NCI-H526 treated with DMSO at 0.1 percent for 48 hours (cell line): ENCODE measurements at regions not wholly inside any gene's neighbourhood (a gene's known extent, or its start where the extent isn't known, plus 50 kb on each side); places are given as distances from the start of the nearest gene placed in this dataset.
"Not testable (repeated sequence)": the region's sequence is repeated elsewhere in the genome, so short reads cannot be mapped to it uniquely, and the experiment has no call there.

ENCODE experiments used
- DNase-seq: peaks from one replicate; lab custom pipeline; 2025; lab: John Stamatoyannopoulos, UW

DNA sequence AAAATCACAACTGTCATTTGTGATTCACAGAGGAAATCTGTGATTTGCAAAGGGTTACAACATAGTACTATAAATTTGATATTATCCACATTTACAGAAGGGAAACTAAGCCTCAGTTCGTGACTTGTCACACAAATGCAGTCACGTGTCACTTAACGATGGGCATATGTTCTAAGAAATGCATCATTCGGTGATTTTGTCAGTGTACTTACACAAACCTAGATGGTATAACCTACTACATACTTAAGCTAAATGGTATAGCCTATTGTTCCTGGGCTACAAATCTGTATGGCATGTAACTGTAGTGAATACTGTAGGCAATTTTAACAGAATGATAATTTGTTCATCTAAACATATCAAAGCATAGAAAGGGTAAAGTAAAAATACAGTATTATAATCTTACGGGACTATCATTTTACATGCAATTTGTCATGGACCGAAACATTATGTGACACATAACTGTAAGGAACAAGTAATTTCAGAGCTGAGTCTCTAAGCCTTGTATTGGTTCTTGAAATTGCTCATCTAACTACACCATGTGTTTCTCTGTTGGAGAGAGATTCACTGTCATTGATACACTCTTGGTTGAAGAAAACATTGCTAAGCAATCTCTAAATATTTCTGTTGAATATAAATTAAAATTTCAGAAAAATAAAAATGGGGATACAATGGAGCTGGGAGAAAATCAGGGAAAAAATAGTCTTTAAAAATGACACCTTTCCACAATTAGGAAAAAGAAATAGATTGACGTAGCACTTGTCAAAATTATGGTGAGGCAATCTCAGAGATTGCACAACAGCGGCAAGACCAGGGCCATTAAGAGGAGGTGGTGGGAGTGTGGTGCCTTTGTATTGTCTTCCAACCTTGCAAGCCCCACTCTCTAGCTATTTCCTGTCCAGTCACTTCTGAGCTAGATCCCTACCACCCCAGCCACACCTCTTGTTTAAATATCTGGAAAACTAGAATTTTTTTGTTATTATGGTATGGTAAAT is 645.8 kb upstream of the TBL1XR1 start:
- no peak for DNase-seq

DNA sequence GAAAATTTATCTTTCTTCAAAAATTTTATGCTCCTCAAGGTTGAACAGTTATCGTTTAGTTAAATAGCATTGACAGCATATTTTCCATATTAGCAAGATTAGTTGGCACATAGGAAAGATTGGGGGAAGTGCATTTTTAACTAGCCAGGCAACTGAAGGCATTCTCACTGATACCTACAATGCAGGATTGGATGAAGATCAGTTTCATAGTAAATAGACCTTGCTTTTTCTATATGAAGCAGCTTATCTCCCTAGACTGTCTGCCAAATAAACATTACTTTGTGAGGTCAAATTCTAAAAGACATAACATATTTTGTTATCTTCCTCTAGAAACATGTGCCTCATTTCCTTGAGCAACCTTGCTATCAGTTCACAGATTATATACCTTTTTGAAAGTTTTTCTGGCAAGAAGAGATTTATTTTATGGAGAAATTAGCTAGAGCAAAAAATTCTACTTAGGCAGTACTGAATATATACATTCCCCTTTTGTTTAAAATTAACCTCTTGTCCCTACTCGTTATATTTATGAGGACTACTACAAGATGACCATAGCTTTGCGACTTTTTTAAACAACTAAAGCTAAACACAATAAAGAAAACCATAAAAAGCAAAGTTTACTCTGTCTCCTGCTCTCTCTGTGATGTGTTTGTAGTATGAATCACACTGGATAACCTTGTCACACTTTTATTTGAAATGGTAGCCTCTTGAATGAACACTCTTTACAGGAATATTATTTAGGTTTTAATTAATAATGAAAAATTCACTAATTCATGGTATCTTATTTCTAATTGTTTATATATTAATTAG is 654.9 kb upstream of the TBL1XR1 start:
- no peak for DNase-seq

DNA sequence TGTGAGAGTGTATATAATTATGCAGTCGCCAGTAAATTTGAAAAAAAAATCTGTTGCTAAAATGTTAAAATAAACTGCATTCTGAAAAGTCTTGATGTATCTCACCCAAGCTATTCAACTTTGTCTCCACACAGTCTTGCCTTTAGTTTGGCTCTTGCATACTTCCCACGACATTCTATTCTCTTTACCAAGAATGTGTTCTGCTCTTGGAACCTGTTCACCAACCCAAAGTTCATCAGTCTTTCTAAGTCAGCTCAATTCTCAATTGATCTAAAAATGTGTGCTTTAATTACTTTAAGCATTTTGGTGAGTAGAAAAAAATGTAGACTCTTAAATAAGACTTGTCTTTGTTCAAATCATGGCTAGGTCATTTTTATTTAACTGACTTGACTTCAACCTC is 657.7 kb upstream of the TBL1XR1 start:
- no peak for DNase-seq

DNA sequence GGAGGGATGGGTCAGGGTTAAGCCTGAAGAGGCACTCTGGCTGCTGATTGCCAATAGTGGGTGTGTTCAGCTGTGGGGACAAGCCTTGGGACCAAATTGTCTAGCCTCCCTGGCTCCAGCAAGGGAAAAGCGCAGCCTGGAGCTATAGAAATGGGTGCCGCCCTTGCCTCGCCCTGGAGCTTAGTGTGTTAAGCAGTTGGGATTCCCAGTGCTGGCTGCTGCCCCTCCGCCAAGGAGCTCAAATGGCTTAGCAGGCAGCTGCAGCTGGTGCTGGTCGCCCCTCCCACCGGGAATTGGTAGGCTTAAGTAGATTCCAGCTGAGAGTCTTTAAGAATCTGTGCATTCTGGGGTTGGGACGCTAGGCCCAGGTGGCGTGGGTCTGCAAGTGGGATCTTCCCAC is 662.9 kb upstream of the TBL1XR1 start:
- no peak for DNase-seq

DNA sequence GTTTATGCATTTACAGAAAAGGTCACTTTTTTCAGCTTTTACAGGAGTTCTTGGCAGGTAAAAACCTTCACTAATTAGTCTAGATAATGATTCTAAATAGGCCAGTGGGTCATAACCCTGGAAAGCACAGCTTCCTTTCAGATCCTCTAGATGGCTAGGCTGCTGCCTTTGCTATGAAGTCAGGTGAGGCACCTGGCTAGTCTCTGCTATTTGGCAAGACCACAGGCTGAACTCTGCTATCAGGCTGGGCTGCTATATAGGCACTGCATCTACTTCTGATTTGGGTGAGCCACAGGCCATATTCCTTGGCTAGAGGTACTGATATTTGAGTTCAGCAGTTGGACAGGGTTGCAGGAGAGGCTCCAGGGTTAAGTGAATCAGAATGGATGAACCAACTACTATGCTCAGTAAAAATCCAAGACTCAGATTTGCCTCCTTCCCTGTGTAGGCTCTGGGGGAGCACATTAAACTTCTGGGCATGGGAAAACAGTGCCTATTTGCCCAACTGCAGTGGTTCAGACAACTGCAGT is 665.7 kb upstream of the TBL1XR1 start:
- DNase-seq, result no peak

DNA sequence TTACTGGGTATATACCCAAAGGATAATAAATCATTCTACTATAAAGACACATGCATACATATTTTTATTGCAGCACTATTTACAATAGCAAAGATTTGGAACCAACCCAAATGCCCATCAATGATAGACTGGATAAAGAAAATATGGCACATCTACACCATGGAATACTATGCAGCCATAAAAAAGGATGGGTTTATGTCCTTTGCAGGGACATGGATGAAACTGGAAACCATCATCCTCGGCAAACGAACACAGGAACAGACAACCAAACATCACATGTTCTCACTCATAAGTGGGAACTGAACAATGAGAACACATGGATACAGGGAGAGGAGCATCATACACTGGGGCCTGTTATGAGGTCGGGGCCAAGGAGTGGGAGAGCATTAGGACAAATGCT is 665.0 kb upstream of the KCNMB2 start:
- DNase-seq, result not testable (repeated sequence)

DNA sequence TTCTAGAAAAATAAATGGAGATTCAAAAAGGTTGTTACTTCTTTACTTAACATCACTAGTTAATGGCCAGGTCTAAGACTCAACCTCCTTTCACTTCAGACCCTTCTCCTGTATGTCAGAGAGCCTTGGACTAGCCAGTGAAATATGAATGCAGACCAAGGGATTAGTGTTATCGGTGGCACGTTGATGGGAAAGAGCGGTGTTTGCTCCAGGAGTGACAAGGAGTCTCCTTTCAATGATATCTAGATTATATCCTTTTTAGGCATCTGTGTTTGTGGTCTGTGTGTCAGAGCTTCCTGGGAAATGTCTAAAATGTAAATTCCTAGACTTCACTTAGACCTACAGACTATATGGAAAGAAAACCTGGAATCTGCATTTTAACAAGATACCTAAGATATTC is 658.0 kb upstream of the KCNMB2 start:
- DNase-seq, result no peak

DNA sequence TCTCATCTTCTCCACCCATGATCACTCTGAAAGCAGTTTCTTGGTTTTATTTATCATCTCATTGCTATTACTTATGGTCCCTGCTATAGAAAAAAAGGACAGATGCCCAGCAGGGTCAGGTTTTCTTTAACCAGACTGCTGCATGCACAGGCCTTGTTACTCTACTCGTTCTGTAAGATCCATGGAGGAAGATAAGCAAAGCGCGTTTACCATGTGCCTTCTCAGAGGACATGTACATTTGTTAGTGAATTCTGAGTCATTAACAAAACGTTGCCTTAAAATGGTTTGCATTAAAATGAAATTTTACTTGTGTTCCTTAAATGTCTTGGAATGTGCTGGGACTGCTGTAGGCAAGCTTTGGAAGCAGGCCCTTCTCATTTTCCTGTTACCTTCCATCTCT is 657.3 kb upstream of the KCNMB2 start:
- no peak for DNase-seq

DNA sequence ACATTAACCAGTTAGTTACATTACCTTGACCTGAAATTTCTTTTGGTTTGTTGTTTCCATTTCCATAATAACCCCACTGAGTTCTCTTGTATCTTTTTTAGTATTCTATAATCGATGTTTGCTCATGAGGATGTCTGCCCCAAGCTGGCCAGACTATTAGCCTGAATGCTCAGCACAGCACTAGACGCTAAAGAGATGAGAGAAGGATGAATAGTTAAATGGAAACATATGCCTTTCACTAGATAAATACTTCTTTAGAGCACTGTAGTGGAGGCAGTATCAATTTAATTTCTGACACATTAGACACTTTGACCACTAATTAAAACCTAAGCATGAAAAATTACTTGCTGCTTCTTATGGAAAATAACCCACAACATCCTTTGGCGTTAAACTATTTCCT is 654.9 kb upstream of the KCNMB2 start:
- DNase-seq, result no peak

DNA sequence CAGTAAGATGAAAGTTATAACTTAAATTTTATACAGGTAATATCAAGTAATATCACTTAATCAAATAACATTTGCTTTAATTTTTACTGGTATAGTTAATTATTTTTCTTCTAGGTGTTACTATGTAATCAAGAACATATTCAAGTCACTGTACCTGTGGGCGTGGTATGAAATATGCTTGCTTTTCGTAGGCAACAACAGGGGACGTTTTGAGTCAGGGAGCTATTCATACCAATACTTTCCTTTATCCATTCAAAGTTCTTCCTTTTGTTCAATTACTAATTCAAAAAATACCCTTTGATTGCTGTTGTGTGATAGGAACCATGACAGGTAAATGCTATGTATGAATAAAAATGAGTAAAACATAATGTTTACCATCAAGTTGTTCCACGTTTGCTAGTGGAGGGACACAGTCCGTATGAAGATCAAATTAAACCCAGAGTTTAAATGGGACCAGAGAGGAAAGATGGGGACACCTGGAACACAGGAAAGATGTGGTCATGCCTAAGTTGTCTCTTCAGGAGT is 654.0 kb upstream of the KCNMB2 start:
- DNase-seq, result no peak

DNA sequence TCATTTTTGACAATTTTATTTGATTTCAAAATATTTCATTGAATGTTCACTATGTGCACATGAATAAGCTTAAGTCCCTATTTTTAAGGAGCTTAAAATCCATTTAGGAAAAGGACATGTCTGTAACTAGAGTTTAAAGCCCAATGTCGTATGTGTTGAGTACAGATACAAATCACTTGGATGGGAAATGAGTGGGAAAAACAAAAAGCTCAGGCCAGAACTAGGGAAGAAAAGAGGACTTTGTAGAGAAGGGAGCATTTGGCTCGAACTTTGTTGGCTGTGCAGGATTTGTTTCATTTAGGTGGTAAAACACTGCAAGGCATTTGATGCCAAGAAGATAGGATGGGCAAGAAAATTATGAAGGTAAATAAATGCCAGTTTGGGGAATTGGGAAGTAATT is 653.1 kb upstream of the KCNMB2 start:
- DNase-seq, result no peak

DNA sequence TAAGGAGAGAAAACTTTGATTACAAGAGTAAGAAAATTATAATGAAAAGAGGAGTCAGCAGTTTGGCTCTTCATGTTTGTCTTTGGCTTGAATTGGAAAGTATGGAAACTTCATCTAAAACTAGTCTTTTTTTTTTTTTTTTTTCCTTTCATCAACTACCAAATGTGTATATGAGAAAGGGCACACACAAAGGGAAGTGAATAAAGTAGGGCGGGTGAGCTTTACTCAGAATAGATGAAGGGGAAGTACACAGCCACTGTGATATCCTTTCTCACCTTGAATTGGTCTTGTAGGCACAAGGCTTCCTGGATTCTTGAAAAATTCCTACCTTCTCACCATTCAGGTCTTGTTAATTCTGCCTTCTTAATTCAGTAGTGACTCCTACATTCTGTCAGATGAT is 652.3 kb upstream of the KCNMB2 start:
- no peak for DNase-seq

DNA sequence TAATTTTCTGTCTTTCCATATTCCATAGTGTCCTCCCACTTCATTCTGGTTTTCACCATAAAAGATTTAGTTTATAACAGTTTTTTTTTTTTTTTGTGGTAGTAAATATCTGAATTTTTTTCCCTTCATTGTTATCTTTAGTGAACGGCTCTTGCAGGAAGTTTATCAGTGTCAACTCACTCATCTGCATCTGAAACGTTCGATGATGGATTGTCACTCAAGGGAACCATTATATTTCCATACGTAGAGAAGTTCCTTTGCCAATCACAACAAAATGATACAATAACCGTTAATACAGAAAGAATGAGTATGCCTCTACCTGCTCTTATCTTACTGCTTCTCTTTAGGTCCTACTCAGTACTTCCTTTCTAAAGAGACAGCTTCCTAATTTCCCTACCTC is 651.2 kb upstream of the KCNMB2 start:
- DNase-seq, result no peak

DNA sequence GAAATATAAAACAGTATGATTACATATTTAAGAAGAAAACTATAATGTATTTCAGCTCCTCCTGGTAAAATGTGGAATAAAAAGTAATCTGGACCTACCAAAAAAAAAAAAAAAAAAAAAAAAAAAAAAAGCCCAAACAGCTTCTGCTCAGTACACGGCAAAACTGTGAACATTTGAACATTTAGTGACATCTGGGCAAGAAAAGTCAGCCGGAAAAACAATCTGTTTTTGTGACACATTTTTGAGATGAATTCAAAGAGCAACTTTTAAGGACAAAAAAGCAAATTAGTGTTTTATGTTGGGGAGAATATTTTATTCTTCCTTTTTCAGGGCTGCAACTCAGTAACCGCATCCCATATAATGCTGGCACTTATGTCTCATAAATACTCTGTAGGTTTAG is 649.7 kb upstream of the KCNMB2 start:
- no peak for DNase-seq

DNA sequence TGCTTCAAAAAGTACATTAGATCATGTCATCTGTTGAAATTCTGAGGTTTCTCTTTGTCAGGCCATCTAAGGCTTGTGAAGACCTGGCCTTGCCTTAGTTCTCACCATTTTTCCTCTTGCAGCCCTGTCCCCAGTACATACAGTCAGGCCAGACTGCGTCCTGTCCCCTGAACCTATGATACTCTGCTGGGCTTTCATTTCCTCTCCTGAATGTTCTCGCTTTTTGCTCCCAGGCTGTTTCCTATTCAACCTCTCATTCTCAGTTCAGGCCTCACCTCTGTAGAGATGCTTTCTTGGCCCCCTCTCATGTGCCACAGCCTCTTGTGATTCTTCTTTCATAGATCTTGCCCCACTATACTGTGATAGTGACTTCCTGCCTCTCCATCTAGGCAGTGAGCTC is 648.8 kb upstream of the KCNMB2 start:
- no peak for DNase-seq

DNA sequence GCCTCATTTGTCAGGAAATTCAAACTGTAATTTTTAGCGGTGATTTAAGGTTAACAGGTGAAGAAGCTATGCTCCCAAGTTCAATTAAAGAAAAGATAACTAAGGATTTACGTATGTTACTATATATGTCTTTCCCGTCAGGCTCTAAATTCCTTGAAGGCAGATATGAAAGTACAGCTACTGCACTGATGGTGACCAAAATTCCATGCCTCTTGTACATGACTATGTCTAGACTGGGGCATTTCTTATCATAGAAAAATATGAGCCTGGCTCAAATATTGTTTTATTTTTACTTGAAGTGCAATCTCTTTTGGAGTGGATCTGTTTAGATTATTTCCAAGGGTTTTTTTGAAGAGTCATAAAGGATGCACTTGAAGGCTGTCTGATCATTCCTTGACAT is 647.1 kb upstream of the KCNMB2 start:
- DNase-seq, result no peak

DNA sequence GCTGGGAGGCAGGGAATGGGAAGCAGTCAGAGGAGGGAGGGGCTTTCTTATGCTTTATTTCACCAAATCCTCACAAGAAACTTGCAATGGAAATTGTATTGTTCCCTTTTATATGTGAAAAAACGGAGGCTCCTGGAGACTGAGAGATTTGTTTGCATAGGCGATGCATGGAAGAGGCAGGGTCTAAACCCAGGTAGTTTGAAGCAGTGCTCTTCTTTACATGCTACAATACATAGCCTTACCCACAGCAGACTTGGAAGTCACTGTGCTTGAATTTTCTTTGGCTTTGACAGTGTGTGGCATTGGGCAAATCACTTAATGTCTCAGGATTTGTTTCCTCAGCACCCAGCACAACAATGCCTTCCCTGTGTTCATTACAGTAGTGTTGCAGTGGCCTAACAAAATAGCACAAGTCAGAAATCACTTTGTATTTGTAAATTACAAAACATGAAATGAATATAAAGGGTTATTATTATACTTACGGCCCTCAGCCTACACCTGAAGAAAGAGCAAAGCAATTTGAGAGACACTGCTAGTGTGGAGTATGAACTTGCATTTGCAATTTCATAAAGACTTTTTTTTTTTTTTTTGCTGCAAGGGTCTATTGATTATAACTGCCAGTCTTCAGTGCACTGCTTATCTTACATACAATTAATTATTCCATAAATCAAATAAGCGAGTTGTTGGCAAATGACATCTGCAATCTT is 646.4 kb upstream of the KCNMB2 start:
- no peak for DNase-seq

DNA sequence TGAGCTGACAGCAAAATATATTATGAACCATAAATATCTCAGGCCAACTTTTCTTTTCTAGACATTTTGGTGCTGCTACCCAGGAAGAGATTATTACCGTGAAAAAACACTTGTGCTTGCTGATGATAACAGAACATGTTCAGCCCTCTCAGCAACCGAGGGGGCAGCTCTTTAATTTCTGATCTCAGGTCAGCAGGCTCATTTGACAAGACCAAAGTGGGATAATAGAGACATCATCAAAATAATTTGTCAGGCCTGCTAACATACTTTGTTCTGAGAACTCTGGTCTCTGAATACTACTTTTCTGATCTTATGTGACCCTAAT is 645.9 kb upstream of the KCNMB2 start:
- DNase-seq, result no peak

DNA sequence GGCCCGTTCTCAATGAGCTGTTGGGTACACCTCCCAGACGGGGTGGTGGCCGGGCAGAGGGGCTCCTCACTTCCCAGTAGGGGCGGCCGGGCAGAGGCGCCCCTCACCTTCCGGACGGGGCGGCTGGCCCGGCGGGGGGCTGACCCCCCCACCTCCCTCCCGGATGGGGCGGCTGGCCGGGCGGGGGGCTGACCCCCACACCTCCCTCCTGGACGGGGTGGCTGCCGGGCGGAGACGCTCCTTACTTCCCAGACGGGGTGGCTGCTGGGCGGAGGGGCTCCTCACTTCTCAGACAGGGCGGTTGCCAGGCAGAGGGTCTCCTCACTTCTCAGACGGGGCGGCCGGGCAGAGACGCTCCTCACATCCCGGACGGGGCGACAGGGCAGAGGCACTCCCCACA is 644.7 kb upstream of the KCNMB2 start:
- not testable (repeated sequence) for DNase-seq

DNA sequence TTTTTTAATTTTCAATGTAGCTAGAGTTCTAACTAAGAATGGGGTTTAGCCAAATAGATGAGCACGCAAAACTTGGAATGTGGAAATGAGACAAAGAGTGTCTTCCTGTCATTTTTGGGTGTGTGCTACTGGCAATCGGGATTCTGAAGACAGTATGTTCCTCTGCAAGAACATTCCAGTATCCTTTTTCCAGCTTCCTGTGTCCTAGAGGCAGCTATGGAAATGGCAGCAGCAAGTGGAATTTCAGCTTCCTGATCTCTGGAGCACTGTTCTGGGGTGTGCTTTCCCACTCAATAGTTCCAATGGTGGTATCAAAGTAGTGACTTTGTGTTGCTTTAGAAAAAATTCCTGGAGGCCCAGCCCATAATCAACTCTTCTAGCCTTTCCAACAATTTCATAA is 642.9 kb upstream of the KCNMB2 start:
- no peak for DNase-seq

DNA sequence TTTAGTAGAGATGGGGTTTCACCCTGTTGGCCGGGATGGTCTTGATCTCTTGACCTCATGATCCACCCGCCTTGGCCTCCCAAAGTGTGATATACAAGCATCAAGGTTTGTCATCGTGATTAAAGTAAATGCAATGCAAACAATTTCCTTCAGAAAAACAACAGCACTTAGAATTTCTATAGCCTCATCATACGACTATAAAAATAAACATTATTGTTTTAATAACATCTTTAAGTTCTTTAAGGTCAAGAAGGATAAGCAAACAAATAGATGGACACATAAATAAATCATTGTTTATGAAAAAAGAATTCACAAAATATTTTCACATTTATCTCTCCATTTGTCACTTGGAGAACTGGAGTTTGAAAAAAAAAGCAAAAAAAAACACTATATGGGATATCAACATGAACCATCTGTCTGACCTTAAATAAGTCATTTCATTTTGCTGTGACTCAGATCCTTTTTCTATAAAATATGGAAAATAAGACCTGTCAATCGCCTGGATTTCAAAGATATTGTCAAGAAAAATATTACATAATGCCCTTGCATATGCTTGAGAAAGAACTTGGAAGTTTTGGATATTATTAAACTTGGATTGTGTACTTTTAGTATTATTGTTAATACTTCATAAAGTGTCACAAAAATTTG is 642.0 kb upstream of the KCNMB2 start:
- no peak for DNase-seq

DNA sequence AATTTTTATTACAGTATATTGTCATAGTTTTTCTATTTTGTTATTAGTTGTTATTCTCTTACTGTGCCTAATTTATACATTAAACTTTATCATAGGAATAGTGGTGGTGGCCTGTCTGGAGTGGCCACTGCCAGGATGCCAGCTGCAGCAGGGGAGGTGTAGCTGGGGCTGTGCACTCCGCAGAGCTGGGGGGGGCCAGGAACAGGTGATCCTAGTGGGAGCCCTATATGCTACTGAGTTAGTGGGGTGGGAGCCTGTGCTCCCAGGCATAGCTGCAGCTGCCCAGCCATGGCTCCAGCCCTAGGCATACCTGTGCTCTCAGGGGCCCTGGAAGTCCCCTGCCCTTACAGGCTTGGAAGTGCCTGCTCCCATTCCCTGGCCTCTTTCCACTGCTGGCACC is 638.1 kb upstream of the KCNMB2 start:
- DNase-seq, result no peak
